Activated naive CD4-positive, alpha-beta T cell treated with anti-CD3 and anti-CD28 coated beads, Interleukin-2, amount 50 U/mL, for 24 hours (primary cell): ENCODE measurements at regions not wholly inside any gene's neighbourhood (a gene's known extent, or its start where the extent isn't known, plus 50 kb on each side); places are given as distances from the start of the nearest gene placed in this dataset.

Experiments used
- H3K27ac Mint-ChIP-seq: one replicate; pipeline ENCODE4 v1.8.0; 2021; ENCODE audit warnings: mild to moderate bottlenecking, mixed read lengths
- H3K27me3 Mint-ChIP-seq: one replicate; pipeline ENCODE4 v1.8.0; 2021; ENCODE audit warnings: mixed read lengths
- H3K36me3 Mint-ChIP-seq: one replicate; pipeline ENCODE4 v1.8.0; 2021; ENCODE audit warnings: mixed read lengths
- H3K4me1 Mint-ChIP-seq: one replicate; pipeline ENCODE4 v1.8.0; 2021; ENCODE audit warnings: mixed read lengths
- H3K4me3 Mint-ChIP-seq: one replicate; pipeline ENCODE4 v1.8.0; 2021; ENCODE audit warnings: mild to moderate bottlenecking, mixed read lengths
- H3K9me3 Mint-ChIP-seq: one replicate; pipeline ENCODE4 v1.8.0; 2021; ENCODE audit warnings: mixed read lengths

DNA sequence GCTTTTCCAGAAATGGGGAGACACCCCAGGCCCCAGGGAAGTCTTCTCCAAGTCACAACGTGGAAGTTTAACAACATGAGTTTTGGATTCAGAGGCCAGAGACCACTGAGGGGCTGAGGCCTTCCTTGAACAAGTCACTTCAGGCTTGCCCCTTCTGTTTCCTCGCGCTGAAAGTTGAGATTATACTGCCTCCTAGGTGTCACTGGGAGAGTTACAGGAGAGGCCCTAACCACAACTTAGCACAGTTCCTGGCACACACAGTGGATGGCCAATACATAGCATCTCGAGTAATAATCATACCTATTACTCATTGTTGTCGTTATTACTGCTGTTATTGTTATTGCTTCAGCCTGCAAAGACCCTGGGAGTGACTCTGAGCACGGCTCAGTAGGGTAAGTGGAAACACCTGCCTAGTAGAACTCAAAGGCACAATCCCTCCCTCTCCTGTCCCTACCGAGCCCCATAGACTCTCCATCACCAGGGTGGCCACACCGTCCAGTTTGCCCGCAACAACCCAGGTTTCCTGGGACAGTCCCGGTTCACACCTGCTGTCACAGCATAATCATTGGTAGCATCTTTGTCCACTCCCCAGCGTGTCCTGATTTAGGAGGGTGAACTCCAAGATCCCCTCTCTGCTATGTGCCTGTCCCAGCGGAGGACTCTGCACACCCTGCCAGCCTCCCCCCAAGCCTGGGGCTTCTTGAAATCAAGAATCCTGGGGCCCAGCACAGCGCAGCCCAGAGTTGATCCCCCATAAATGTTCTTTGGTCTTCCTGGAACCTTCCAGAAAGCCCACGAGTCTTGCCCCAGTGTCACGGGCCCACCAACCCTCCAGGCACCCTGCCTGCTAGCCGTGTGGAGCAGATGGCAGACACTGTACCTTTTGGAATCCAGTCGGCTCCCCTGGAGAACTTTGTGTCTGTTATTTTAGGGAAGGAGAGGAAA lies 85.0 kb downstream of the SYNE3 start:
- Mint-ChIP-seq H3K4me1 (no peaks in the 10 kb centered on the region), H3K9me3 (no peaks in the 10 kb centered on the region), H3K27ac (no peak overlapping the region), H3K36me3 (peaks cover 14% of the 10 kb centered on the region), H3K4me3 (no peak overlapping the region), H3K27me3 (no peaks in the 10 kb centered on the region)

DNA sequence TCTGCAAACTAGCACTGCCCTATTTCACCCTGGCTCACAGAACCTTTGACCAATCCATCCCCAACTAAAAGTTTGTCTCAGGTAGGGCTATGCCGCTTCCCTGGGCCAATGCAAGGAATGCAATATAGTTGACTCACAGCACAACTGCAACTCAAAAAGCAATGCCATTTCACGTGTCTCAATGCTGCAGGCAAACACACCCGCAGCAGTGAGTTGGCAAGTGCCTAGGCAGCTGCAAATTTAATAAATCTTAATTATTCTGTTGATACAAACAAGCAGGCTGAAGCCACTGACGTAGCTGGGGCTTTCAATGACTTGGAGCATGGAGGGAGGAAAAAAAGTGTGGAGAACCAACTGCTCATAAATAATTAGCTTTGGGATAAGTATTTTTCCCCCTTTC lies 87.9 kb downstream of the SYNE3 start:
- no peaks in the 10 kb centered on the region for H3K9me3 Mint-ChIP-seq
- no peak overlapping the region for H3K4me3 Mint-ChIP-seq
- H3K27ac Mint-ChIP-seq = no peak overlapping the region
- H3K36me3 Mint-ChIP-seq = peaks cover 3% of the 10 kb centered on the region
- no peaks in the 10 kb centered on the region for H3K4me1 Mint-ChIP-seq
- H3K27me3 Mint-ChIP-seq = no peaks in the 10 kb centered on the region

DNA sequence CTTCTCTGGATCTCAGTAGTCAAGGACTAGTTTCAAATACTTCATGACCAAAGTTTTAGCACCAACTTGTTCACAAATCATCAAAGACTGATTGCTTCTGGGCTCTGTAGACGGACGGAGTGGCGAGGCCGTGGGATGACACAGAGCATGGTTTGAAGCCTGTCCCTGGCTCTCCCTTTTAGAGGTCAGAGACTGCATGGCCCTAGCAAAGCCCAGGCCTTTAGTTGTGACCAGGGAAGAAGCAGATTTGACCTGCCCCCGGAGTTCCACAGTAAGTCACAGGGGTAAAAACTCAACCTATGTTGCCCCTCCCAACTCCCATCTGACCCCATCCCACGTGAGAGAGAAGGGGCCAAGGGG lies 90.4 kb downstream of the SYNE3 start:
- Mint-ChIP-seq H3K27me3 (no peaks in the 10 kb centered on the region), H3K9me3 (no peaks in the 10 kb centered on the region), H3K27ac (no peak overlapping the region), H3K36me3 (peaks cover 17% of the 10 kb centered on the region), H3K4me1 (no peaks in the 10 kb centered on the region), H3K4me3 (no peak overlapping the region)

DNA sequence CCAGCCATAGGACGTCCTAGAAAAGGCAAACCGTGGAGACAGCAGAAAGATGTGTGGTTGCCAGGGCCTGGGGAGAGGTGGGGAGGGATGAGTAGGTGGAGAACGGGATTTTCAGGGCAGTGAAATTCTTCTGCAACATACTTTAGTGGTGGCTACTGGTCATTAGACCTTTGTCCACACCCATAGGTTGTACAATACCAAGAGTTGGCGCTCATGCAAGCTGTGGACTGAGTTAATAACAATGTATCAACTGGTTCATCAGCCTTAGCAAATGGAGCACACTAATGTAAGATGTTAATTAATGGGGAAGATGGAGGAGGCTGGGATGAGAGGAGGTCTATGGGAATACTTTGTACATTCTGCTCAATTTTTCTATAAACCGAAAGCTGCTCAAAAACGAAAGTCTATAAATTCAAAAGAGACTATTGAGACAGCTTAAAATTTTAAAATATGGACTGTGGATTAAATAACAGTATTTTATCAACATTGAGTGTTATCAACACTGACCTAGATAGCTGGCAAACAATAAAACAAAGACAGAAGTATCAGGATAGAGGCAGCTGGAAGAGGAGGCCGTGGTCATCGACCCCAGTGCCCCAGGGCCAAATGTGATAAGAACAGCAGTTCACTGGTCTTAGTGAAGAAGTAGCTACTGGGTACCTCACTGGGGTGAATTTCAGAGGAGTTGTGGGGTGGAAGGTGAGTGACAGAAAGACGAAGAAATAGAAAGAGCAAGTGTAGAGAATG lies 90.9 kb downstream of the SYNE3 start:
- no peaks in the 10 kb centered on the region for H3K9me3 Mint-ChIP-seq
- H3K4me1 Mint-ChIP-seq = no peaks in the 10 kb centered on the region
- no peak overlapping the region for H3K4me3 Mint-ChIP-seq
- H3K27me3 Mint-ChIP-seq = no peaks in the 10 kb centered on the region
- no peak overlapping the region for H3K27ac Mint-ChIP-seq
- H3K36me3 Mint-ChIP-seq = peaks cover 21% of the 10 kb centered on the region

DNA sequence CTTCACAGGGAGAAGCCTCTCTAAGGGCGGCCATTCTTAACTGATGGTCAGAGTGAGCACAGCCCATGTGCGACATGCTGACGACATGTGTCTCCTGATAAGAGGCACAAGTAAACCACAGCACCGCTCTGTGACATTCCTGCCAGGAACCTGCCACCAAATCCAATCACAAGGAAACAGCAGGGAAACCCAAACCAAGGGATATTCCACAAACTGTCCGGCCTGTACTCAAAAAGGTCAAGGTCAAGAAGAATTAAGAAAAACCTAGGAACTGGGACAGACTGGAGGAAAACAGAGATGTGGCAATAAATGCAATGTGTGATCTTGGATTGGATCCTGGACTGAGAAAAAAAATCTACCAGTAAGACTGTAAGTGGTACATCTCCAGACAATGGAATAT lies 91.9 kb downstream of the SYNE3 start:
- H3K36me3 Mint-ChIP-seq = peaks cover 26% of the 10 kb centered on the region
- H3K4me3 Mint-ChIP-seq = no peak overlapping the region
- H3K9me3 Mint-ChIP-seq = no peaks in the 10 kb centered on the region
- H3K27me3 Mint-ChIP-seq = no peaks in the 10 kb centered on the region
- no peak overlapping the region for H3K27ac Mint-ChIP-seq
- no peaks in the 10 kb centered on the region for H3K4me1 Mint-ChIP-seq

DNA sequence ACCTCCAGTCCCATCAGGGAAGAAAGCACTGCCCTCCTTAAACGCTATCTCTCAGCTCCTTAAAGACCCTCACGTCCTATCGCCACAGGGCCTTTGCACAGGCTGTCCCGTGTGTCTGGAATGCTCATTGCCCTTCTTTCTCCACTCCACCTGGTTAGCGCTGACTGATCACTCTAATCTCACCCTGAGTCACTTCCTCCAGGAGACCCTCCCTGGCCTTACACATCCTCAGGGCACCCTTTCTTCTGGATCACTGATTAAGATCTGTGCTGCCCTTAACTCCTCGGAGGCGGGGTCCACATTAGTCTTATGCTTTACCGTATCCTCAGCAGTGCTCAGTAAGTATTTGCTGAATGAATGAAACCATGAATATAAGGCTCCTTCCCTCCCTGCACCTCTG lies 94.7 kb downstream of the SYNE3 start:
- Mint-ChIP-seq H3K4me3 (no peak overlapping the region), H3K4me1 (no peaks in the 10 kb centered on the region), H3K27me3 (no peaks in the 10 kb centered on the region), H3K9me3 (no peaks in the 10 kb centered on the region), H3K27ac (no peak overlapping the region), H3K36me3 (peaks cover 33% of the 10 kb centered on the region)

DNA sequence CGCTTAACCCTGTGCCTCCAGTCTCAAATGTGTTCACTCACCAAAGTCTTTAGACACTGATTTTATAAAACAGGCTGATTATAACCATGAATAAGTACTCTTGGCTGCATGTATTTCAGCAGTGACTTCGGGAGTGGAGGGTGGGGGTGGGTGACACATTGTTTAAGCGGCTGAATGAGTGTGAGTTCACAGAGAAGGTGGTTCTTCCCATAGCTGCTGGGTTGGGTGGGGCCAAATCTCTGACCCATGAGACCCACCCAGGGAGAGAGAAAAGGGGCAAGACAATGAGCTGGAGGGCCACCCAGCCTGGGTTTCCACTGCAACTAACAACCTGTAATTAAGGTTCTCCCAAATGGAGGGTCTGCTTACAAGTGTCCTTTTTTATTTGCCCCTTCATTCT lies 96.4 kb downstream of the SYNE3 start:
- Mint-ChIP-seq H3K4me3 (no peak overlapping the region), H3K36me3 (peaks cover 32% of the 10 kb centered on the region), H3K9me3 (no peaks in the 10 kb centered on the region), H3K27ac (no peak overlapping the region), H3K4me1 (no peaks in the 10 kb centered on the region), H3K27me3 (no peaks in the 10 kb centered on the region)

DNA sequence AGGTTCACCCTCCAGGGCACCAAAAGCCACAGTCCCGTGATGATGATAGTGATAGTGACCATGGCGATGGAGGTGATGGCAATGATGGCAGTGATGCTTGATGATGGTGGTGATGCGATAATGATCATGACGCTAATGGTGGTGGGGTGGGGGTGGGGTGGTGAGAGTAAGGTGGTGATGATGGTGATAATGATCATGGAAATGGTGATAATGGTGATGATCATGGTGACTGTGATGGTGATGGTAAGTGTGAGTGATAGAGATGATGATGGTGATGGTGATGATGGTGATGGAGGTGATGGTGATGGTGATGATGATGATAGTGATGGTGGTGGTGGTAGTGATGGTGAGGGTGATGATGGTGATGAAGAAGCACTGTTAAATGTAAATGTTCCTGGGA lies 96.9 kb downstream of the SYNE3 start:
- Mint-ChIP-seq H3K36me3 (peaks cover 32% of the 10 kb centered on the region), H3K4me1 (no peaks in the 10 kb centered on the region), H3K9me3 (no peaks in the 10 kb centered on the region), H3K27me3 (no peaks in the 10 kb centered on the region), H3K4me3 (no peak overlapping the region), H3K27ac (no peak overlapping the region)

DNA sequence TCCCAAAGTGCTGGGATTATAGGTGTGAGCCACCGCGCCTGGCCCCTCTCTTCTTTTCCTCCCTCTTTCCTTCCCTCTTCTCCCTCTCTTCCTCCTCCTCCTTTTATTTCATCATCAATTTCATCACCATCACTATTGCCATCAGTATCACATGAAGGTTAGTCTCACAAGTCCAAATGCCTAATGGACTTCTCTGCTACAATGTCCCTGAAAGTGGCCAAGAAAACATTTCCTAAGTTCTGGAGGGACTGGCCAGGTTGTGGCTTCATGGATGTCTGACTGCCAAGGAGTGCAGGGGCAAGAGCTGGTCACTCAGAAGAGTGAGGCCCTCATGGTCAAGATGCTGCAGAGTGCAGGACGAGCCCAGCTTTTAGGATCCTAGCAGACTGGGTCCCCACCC lies 97.6 kb downstream of the SYNE3 start:
- peaks cover 32% of the 10 kb centered on the region for H3K36me3 Mint-ChIP-seq
- no peaks in the 10 kb centered on the region for H3K27me3 Mint-ChIP-seq
- H3K27ac Mint-ChIP-seq = no peak overlapping the region
- H3K4me1 Mint-ChIP-seq = no peaks in the 10 kb centered on the region
- no peaks in the 10 kb centered on the region for H3K9me3 Mint-ChIP-seq
- no peak overlapping the region for H3K4me3 Mint-ChIP-seq

DNA sequence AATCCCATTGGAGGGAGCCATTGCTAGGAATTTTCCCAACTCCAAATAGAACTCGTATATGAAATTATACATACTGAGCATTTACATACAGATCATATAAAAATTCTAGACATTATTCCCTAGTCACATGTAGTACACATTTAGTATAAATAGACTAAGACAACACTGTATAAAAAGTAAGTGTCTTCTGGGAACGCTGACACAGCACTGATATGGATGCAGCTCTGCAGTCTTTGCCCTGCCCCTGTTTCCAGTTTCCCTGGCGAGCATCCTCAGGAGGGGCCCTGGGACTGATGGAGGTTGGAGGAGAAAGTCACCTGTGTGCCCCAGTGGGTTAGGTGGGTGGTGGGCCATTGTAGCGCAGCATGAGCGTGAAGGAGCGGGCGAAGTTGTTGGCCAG lies 97.8 kb upstream of the CLMN start:
- H3K36me3 Mint-ChIP-seq = peaks cover 29% of the 10 kb centered on the region
- H3K4me3 Mint-ChIP-seq = no peak overlapping the region
- no peaks in the 10 kb centered on the region for H3K27me3 Mint-ChIP-seq
- no peaks in the 10 kb centered on the region for H3K9me3 Mint-ChIP-seq
- no peak overlapping the region for H3K27ac Mint-ChIP-seq
- H3K4me1 Mint-ChIP-seq = no peaks in the 10 kb centered on the region

DNA sequence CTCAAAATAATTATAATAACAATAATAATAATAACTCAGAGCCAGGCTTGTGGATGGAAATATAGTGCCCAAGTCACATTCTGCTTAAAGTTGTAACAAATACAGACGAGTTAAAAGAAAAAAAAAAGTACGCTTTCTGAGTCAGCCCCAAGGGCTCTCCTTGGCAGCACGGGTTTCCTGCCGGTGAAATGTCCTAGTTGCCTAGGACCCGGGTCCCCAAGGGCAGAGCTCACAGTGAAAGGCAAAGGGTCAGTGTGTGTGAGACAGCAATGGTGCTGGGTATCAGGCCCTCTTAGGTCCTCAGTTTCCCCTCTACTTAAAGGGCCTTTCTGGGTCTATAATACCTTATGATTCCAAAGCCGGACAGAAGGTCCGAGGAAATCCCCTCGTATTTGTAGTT lies 96.3 kb upstream of the CLMN start:
- Mint-ChIP-seq H3K27me3 (no peaks in the 10 kb centered on the region), H3K36me3 (peaks cover 18% of the 10 kb centered on the region), H3K9me3 (no peaks in the 10 kb centered on the region), H3K4me1 (no peaks in the 10 kb centered on the region), H3K4me3 (no peak overlapping the region), H3K27ac (no peak overlapping the region)

DNA sequence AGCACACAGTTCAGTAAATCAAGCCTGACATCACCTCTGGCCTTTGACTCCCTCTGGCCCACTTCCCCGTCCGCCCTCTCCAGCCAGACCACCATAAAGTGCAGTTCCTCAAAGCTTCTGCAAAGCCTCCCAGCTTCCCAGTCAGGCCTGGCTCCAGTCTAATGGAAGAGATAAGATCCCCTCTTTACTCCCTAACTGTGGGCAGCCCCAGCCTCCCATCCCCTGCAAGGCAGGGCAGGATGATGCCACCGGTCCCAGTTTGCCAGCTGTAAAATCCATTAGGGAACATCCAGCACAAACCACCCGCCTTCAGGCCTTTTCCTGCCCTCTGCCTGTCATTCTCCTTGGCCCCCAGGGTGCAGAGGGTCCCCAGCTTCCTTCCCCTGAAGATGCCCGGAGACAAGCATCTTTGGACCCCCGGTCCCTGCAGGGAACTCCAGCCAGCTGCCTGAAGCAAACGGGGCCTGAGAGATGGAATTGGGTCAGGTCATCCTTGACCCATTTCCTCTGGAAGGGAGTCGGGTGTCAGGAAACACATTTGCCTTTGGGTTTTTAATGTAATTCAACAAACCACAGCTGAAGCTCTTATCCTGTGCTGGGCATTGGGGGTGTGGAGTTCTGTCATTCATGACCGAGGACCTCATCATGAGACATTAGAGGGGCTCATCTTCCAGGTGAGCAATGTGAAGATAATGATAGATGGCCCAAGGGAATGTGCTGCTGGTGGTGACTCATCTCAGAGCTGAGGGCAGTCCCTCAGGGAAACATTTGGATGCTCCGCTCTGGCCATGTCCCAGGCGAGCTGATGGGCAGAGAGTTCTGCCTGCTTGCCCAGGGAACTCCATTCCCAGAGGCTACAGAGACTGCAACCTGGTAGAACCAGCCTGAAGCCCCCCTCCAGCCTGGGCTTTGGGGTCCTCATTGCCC lies 93.8 kb upstream of the CLMN start:
- Mint-ChIP-seq H3K27ac (no peak overlapping the region), H3K36me3 (peaks cover 10% of the 10 kb centered on the region), H3K4me3 (no peak overlapping the region), H3K27me3 (no peaks in the 10 kb centered on the region), H3K4me1 (no peaks in the 10 kb centered on the region), H3K9me3 (no peaks in the 10 kb centered on the region)

DNA sequence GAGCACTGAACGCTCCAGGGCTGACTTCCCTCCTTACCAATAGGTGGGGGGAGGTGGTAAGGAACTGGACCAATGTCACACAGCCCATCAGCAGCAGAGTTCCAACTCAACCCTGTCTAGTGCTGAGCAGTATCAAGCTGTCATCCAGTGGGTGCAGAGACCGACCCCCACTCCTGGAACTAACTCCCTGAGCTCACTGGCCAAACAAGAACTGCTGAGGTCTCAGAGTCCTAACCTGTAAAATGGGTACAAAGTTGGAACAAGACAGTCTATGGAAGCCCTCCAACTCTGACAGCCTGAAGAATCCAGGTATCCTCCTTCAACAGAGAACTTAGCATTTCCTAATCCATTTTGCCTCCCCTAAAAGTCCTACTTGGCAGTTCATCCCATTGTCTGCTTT lies 91.1 kb upstream of the CLMN start:
- Mint-ChIP-seq H3K36me3 (peaks cover 1% of the 10 kb centered on the region), H3K27me3 (no peaks in the 10 kb centered on the region), H3K4me1 (no peaks in the 10 kb centered on the region), H3K27ac (no peak overlapping the region), H3K4me3 (no peak overlapping the region), H3K9me3 (no peaks in the 10 kb centered on the region)

DNA sequence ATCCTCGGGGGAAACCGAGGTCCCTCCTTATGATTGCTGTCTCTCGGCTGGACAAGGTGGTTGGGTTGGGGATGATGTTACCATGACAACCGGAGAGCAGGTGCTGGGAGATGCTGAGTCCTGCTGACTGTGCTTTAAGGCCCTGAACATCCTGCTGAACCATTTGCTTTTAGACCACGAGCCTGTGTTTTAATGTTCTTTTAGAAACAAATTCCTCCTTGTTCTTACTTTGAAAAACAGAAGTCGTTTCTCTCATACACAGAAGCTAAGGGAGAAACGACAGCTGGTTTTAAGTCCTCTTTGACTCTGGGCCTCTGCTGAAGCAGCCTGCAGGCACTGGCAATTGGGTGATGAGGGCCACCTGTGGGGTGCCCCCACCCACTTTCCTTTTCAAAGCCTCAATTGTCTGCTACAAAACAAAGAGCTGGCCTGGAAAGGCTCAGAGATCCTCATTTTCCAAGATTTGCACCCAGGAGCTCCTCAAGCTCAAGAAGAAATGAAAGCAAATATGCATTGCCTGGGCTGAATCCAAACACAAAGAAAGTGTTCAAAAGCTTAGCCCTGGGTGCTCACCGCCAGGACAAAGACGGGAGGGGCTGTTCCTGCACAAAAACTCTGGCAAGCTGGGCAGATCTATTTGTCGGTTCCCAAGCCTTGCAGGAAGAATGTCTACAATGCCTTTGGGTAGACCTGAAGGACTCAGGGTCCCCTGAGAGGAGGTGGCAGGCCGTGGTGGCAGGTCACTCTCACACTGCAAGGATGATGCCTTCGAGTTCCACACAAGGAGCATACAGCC lies 90.0 kb upstream of the CLMN start:
- Mint-ChIP-seq H3K9me3 (no peaks in the 10 kb centered on the region), H3K27me3 (no peaks in the 10 kb centered on the region), H3K36me3 (peaks cover 1% of the 10 kb centered on the region), H3K4me3 (no peak overlapping the region), H3K4me1 (no peaks in the 10 kb centered on the region), H3K27ac (no peak overlapping the region)
